Fibroblast of villous mesenchyme (primary cell): ENCODE measurements at regions not wholly inside any gene's neighbourhood (a gene's known extent, or its start where the extent isn't known, plus 50 kb on each side); places are given as distances from the start of the nearest gene placed in this dataset.
"Not testable (repeated sequence)": the region's sequence is repeated elsewhere in the genome, so short reads cannot be mapped to it uniquely, and the experiment has no call there.

Experiments
- DNase-seq: peaks from one replicate; pipeline ENCODE4 v3.0.0-alpha.2; 2010; ENCODE audit warnings: low read depth
- H3K4me3 ChIP-seq: 2 replicates; pipeline ENCODE4 v1.5.1; 2011; ENCODE audit warnings: low read depth, mild to moderate bottlenecking, low read length
- CTCF ChIP-seq: IDR thresholded peaks from 2 replicates; pipeline ENCODE4 v1.5.1; 2012; ENCODE audit warnings: low read depth, mild to moderate bottlenecking, low read length; ENCODE audit not compliant: insufficient read depth

- H3K4me3 ChIP-seq: no peak overlapping the region
- TF ChIP-seq CTCF: no peak
- no peak for DNase-seq
Measured at GRCh38 chr6:140193269-140193668, 818.8 kb upstream of the CITED2 start.

- no peak for DNase-seq
- TF ChIP-seq CTCF: no peak
- no peak overlapping the region for H3K4me3 ChIP-seq
Measured at GRCh38 chr6:140192018-140192417, 817.6 kb upstream of the CITED2 start.

GRCh38 chr6:140189263-140189662 lies 814.8 kb upstream of the CITED2 start:
- H3K4me3 ChIP-seq: not testable (repeated sequence)

GRCh38 chr6:140185991-140186390 lies 811.5 kb upstream of the CITED2 start:
- H3K4me3 ChIP-seq: no peak overlapping the region
- DNase-seq: no peak
- TF ChIP-seq CTCF: no peak

More at GRCh38 chr6:140189263-140189662, 814.8 kb upstream of the CITED2 start:
- DNase-seq: not testable (repeated sequence)

GRCh38 chr6:140183881-140184280 lies 809.4 kb upstream of the CITED2 start:
- H3K4me3 ChIP-seq: no peak overlapping the region
- DNase-seq: peak; percentile 46
- no peak for TF ChIP-seq CTCF

- no peak overlapping the region for H3K4me3 ChIP-seq
- no peak for DNase-seq
- TF ChIP-seq CTCF: no peak
Measured at GRCh38 chr6:140182821-140183220, 808.4 kb upstream of the CITED2 start.

- TF ChIP-seq CTCF: no peak
- H3K4me3 ChIP-seq: no peak overlapping the region
- DNase-seq: no peak
Measured at GRCh38 chr6:140181876-140182275, 807.4 kb upstream of the CITED2 start.

- no peak for TF ChIP-seq CTCF
- no peak for DNase-seq
- no peak overlapping the region for H3K4me3 ChIP-seq
Measured at GRCh38 chr6:140180306-140180705, 805.9 kb upstream of the CITED2 start.
